ENCODE measurements at regions not wholly inside any gene's neighbourhood (a gene's known extent, or its start where the extent isn't known, plus 50 kb on each side); places are given as distances from the start of the nearest gene placed in this dataset.

- TF ChIP-seq POLR2A (IDR thresholded peaks at IDR 0.05; ENCODE audit: low read length) (no peak), GATA1 (IDR thresholded peaks at IDR 0.05; ENCODE audit: low read depth, low read length) (no peak)
Measured at GRCh38 chr4:135225551-135225950, 1024.0 kb upstream of the PABPC4L start.
